ENCODE measurements at regions not wholly inside any gene's neighbourhood (a gene's known extent, or its start where the extent isn't known, plus 50 kb on each side); places are given as distances from the start of the nearest gene placed in this dataset.

DNA sequence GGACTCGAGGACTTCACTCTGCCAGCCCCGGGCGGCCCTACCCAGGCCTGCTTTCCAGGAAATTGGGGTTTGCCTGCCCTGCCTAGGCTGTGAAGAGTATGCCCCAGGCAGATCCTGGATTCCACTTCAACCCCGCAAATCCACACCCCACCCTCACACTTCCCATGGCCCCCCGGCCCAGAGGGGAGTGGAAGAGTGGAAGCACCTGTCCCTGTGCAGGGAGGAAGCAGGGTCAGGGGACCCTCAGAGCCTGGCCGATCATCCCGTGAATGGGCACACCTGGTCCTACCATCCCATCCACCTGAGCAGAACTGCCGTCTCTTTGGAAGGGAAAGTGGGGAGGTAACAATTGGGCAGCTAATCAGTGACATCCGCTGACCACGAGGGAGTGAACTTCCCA, 245.2 kb downstream of the EIPR1 start:
- no peaks in the 10 kb centered on the region for H3K27me3 ChIP-seq (replicated peaks; ENCODE audit: insufficient read depth)
- ATAC-seq (ENCODE audit: insufficient number of reproducible peaks, low FRiP score, low read depth) (no peak), DNase-seq (ENCODE audit: low spot score) (no peak)
- no peaks in the 10 kb centered on the region for H3K4me1 ChIP-seq (ENCODE audit: control insufficient read depth in 1 of 2, low read depth in 2 of 2)
- TF ChIP-seq, protein P1, sequence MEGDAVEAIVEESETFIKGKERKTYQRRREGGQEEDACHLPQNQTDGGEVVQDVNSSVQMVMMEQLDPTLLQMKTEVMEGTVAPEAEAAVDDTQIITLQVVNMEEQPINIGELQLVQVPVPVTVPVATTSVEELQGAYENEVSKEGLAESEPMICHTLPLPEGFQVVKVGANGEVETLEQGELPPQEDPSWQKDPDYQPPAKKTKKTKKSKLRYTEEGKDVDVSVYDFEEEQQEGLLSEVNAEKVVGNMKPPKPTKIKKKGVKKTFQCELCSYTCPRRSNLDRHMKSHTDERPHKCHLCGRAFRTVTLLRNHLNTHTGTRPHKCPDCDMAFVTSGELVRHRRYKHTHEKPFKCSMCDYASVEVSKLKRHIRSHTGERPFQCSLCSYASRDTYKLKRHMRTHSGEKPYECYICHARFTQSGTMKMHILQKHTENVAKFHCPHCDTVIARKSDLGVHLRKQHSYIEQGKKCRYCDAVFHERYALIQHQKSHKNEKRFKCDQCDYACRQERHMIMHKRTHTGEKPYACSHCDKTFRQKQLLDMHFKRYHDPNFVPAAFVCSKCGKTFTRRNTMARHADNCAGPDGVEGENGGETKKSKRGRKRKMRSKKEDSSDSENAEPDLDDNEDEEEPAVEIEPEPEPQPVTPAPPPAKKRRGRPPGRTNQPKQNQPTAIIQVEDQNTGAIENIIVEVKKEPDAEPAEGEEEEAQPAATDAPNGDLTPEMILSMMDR (IDR thresholded peaks at IDR 0.05): no peak
- no peaks in the 10 kb centered on the region for H3K36me3 ChIP-seq
- H3K27ac ChIP-seq: no peak overlapping the region
- no peaks in the 10 kb centered on the region for H3K9me3 ChIP-seq
- no peak overlapping the region for H3K4me3 ChIP-seq

DNA sequence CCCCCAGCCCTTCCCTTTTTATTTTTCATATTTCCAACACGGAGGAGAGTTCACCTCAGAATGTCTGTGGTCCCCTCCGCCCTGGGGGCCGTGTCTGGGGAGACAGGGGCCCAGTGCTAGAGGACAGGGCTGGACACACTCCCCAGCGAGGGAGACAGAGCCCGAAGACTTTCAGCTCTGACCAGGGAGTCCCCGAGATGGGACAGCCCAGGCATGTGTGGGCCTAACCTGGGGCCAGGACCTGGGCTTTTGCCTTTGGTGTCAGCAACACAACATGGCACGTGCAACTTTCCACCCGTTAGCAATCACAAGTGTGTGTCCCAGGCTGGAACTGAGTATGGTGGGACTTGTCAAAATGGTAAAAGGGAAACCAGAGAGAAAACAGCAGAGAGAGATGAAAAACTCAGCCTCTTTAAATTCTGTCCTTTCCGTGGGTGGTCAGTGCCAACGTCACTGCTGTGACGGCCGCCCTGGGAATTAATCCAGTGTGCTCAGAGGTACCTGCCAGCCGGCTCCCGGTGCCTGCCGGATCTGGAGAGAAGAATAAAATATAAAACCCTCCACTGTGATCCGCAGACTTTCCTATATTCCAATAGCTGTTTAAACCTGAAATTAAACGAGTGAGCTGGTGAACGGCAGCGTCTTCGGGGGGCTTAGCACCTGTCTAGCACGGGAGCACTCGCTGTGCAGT, 245.8 kb downstream of the EIPR1 start:
- Histone ChIP-seq H3K4me3 (no peak overlapping the region), H3K27ac (no peak overlapping the region), H3K9me3 (no peaks in the 10 kb centered on the region), H3K36me3 (no peaks in the 10 kb centered on the region), H3K27me3 (replicated peaks; ENCODE audit: insufficient read depth) (no peaks in the 10 kb centered on the region), H3K4me1 (ENCODE audit: control insufficient read depth in 1 of 2, low read depth in 2 of 2) (no peaks in the 10 kb centered on the region)
- DNase-seq (ENCODE audit: low spot score): no peak
- TF ChIP-seq, protein P1 (IDR thresholded peaks at IDR 0.05): no peak
- no peak for ATAC-seq (ENCODE audit: insufficient number of reproducible peaks, low FRiP score, low read depth)

- no peak overlapping the region for H3K27ac ChIP-seq
- TF ChIP-seq, protein P1 (IDR thresholded peaks at IDR 0.05): no peak
- no peak overlapping the region for H3K4me3 ChIP-seq
- DNase-seq (ENCODE audit: low spot score): no peak
- H3K36me3 ChIP-seq: no peaks in the 10 kb centered on the region
- ATAC-seq (ENCODE audit: insufficient number of reproducible peaks, low FRiP score, low read depth): no peak
- H3K4me1 ChIP-seq (ENCODE audit: control insufficient read depth in 1 of 2, low read depth in 2 of 2): no peaks in the 10 kb centered on the region
- H3K27me3 ChIP-seq (replicated peaks; ENCODE audit: insufficient read depth): no peaks in the 10 kb centered on the region
- H3K9me3 ChIP-seq: no peaks in the 10 kb centered on the region
Measured at GRCh38 chr2:3130889-3131635, 246.6 kb downstream of the EIPR1 start.

- H3K9me3 ChIP-seq: no peaks in the 10 kb centered on the region
- ATAC-seq (ENCODE audit: insufficient number of reproducible peaks, low FRiP score, low read depth) (no peak), DNase-seq (ENCODE audit: low spot score) (no peak)
- no peaks in the 10 kb centered on the region for H3K36me3 ChIP-seq
- no peaks in the 10 kb centered on the region for H3K4me1 ChIP-seq (ENCODE audit: control insufficient read depth in 1 of 2, low read depth in 2 of 2)
- H3K27ac ChIP-seq: no peak overlapping the region
- TF ChIP-seq, protein P1 (IDR thresholded peaks at IDR 0.05): no peak
- H3K27me3 ChIP-seq (replicated peaks; ENCODE audit: insufficient read depth): no peaks in the 10 kb centered on the region
- H3K4me3 ChIP-seq: no peak overlapping the region
Measured at GRCh38 chr2:3130444-3130843, 247.2 kb downstream of the EIPR1 start.

- Histone ChIP-seq H3K9me3 (no peaks in the 10 kb centered on the region), H3K27me3 (replicated peaks; ENCODE audit: insufficient read depth) (no peaks in the 10 kb centered on the region), H3K27ac (no peak overlapping the region), H3K4me1 (ENCODE audit: control insufficient read depth in 1 of 2, low read depth in 2 of 2) (no peaks in the 10 kb centered on the region), H3K36me3 (no peaks in the 10 kb centered on the region), H3K4me3 (no peak overlapping the region)
- DNase-seq (ENCODE audit: low spot score) (no peak), ATAC-seq (ENCODE audit: insufficient number of reproducible peaks, low FRiP score, low read depth) (no peak)
- TF ChIP-seq, protein P1 (IDR thresholded peaks at IDR 0.05): no peak
Measured at GRCh38 chr2:3129867-3130266, 247.8 kb downstream of the EIPR1 start.
